H9 (cell line): ENCODE measurements at regions not wholly inside any gene's neighbourhood (a gene's known extent, or its start where the extent isn't known, plus 50 kb on each side); places are given as distances from the start of the nearest gene placed in this dataset.

Experiments used
- DNase-seq: peaks from one replicate; pipeline ENCODE4 v3.0.0-alpha.2; 2017
- H2AFZ ChIP-seq: one replicate; pipeline ENCODE4 v1.6.1; 2013; ENCODE audit warnings: mild to moderate bottlenecking, low read length, control low read depth, moderate library complexity
- H2AK5ac ChIP-seq: 2 replicates; pipeline ENCODE4 v1.6.1; 2013; ENCODE audit warnings: low read length, control low read depth, mixed read lengths; ENCODE audit not compliant: insufficient read length
- H2BK120ac ChIP-seq: one replicate; pipeline ENCODE4 v1.6.1; 2013; ENCODE audit warnings: low read depth, mild to moderate bottlenecking, low read length, control low read depth, inconsistent platforms; ENCODE audit not compliant: poor library complexity, severe bottlenecking
- H2BK12ac ChIP-seq: 2 replicates; pipeline ENCODE4 v1.6.1; 2013; ENCODE audit warnings: low read length, control low read depth, mixed read lengths, low read depth; ENCODE audit not compliant: insufficient read length
- H2BK15ac ChIP-seq: 2 replicates; pipeline ENCODE4 v1.6.1; 2013; ENCODE audit warnings: low read depth, low read length, control low read depth
- H2BK20ac ChIP-seq: one replicate; pipeline ENCODE4 v1.6.1; 2013; ENCODE audit warnings: low read depth, mild to moderate bottlenecking, low read length, control low read depth, inconsistent platforms; ENCODE audit not compliant: poor library complexity, severe bottlenecking
- H2BK5ac ChIP-seq: 2 replicates; pipeline ENCODE4 v1.6.1; 2013; ENCODE audit warnings: low read length, control low read depth, mixed read lengths; ENCODE audit not compliant: insufficient read length
- H3K14ac ChIP-seq: 2 replicates; pipeline ENCODE4 v1.6.1; 2013; ENCODE audit warnings: low read length, control low read depth; ENCODE audit not compliant: insufficient read depth
- H3K18ac ChIP-seq: 2 replicates; pipeline ENCODE4 v1.6.1; 2013; ENCODE audit warnings: low read depth, mild to moderate bottlenecking, mixed read lengths, low read length, control low read depth; ENCODE audit not compliant: insufficient read length
- H3K23ac ChIP-seq: 2 replicates; pipeline ENCODE4 v1.6.1; 2013; ENCODE audit warnings: low read length, control low read depth, mixed read lengths, low read depth; ENCODE audit not compliant: insufficient read length
- H3K23me2 ChIP-seq: 2 replicates; pipeline ENCODE4 v1.6.1; 2013; ENCODE audit warnings: low read depth, mild to moderate bottlenecking, mixed read lengths, low read length, control low read depth; ENCODE audit not compliant: insufficient read length, poor library complexity, severe bottlenecking
- H3K27ac ChIP-seq: 2 replicates; pipeline ENCODE4 v1.5.1; 2013; ENCODE audit warnings: low read length, control low read depth, mixed read lengths, low read depth; ENCODE audit not compliant: insufficient read length
- H3K27me3 ChIP-seq: 2 replicates; pipeline ENCODE4 v1.6.1; 2013; ENCODE audit warnings: low read length, control low read depth, inconsistent platforms; ENCODE audit not compliant: insufficient read depth
- H3K4ac ChIP-seq: 2 replicates; pipeline ENCODE4 v1.6.1; 2013; ENCODE audit warnings: low read depth, mild to moderate bottlenecking, control low read depth, inconsistent platforms, low read length, moderate library complexity
- H3K4me1 ChIP-seq: 2 replicates; pipeline ENCODE4 v1.6.1; 2013; ENCODE audit warnings: low read length, control low read depth, inconsistent platforms; ENCODE audit not compliant: insufficient read depth
- H3K4me2 ChIP-seq: 2 replicates; pipeline ENCODE4 v1.6.1; 2013; ENCODE audit warnings: low read length, control low read depth, mixed read lengths; ENCODE audit not compliant: insufficient read length, insufficient read depth
- H3K56ac ChIP-seq: 2 replicates; pipeline ENCODE4 v1.6.1; 2013; ENCODE audit warnings: low read depth, mild to moderate bottlenecking, mixed read lengths, low read length, control low read depth; ENCODE audit not compliant: insufficient read length
- H3K79me1 ChIP-seq: 2 replicates; pipeline ENCODE4 v1.6.1; 2013; ENCODE audit warnings: low read depth, mild to moderate bottlenecking, moderate library complexity, low read length, control low read depth, inconsistent platforms; ENCODE audit not compliant: insufficient read depth, poor library complexity, severe bottlenecking
- H3K79me2 ChIP-seq: 2 replicates; pipeline ENCODE4 v1.6.1; 2013; ENCODE audit warnings: low read length, control low read depth, inconsistent platforms; ENCODE audit not compliant: insufficient read depth
- H3K9ac ChIP-seq: 2 replicates; pipeline ENCODE4 v1.6.1; 2013; ENCODE audit warnings: low read length, control low read depth, mixed read lengths; ENCODE audit not compliant: insufficient read length; ENCODE audit errors: extremely low read depth
- H3K9me3 ChIP-seq: one replicate; pipeline ENCODE4 v1.6.1; 2013; ENCODE audit warnings: low read depth, low read length, inconsistent platforms; ENCODE audit not compliant: control insufficient read depth
- H3T11ph ChIP-seq: one replicate; pipeline ENCODE4 v1.6.1; 2013; ENCODE audit warnings: mild to moderate bottlenecking, low read length, control low read depth, inconsistent platforms
- H4K20me1 ChIP-seq: one replicate; pipeline ENCODE4 v1.6.1; 2013; ENCODE audit not compliant: control insufficient read depth, insufficient read length, insufficient read depth
- H4K5ac ChIP-seq: 2 replicates; pipeline ENCODE4 v1.6.1; 2013; ENCODE audit warnings: low read depth, mild to moderate bottlenecking, mixed read lengths, low read length, control low read depth; ENCODE audit not compliant: insufficient read length
- H4K8ac ChIP-seq: replicated peaks from 2 replicates; pipeline ENCODE4 v1.6.1; 2013; ENCODE audit warnings: low read length, control low read depth, mixed read lengths, low read depth; ENCODE audit not compliant: insufficient read length
- H4K91ac ChIP-seq: 2 replicates; pipeline ENCODE4 v1.6.1; 2013; ENCODE audit warnings: low read depth, mild to moderate bottlenecking, moderate library complexity, mixed read lengths, low read length, control low read depth; ENCODE audit not compliant: insufficient read length
- H3K27ac Mint-ChIP-seq, 3 experiments: 2 replicates in 2 of 3; 3 replicates in 1 of 3; pipeline ENCODE4 v1.8.0; 2020 to 2021; ENCODE audit warnings: mixed read lengths in 3 of 3, mild to moderate bottlenecking in 1 of 3, moderate library complexity in 1 of 3
- H3K27me3 Mint-ChIP-seq: 2 replicates; pipeline ENCODE4 v1.8.0; 2021; ENCODE audit warnings: low read depth, mild to moderate bottlenecking, moderate library complexity, mixed read lengths
- H3K36me3 Mint-ChIP-seq, 3 experiments: 2 replicates in 2 of 3; 3 replicates in 1 of 3; pipeline ENCODE4 v1.8.0; 2020 to 2021; ENCODE audit warnings: low read depth in 3 of 3, mixed read lengths in 3 of 3; ENCODE audit not compliant: insufficient read depth in 1 of 3
- H3K4me1 Mint-ChIP-seq, 2 experiments: 2 replicates each; pipeline ENCODE4 v1.8.0; 2020; ENCODE audit warnings: mixed read lengths in 2 of 2
- H3K4me3 Mint-ChIP-seq, 2 experiments: 2 replicates in 1 of 2; 3 replicates in 1 of 2; pipeline ENCODE4 v1.8.0; 2020 to 2021; ENCODE audit warnings: mild to moderate bottlenecking in 2 of 2, mixed read lengths in 2 of 2, moderate library complexity in 1 of 2
- H3K9me3 Mint-ChIP-seq, 2 experiments: 2 replicates in 1 of 2; 3 replicates in 1 of 2; pipeline ENCODE4 v1.8.0; 2020; ENCODE audit warnings: mild to moderate bottlenecking in 2 of 2, mixed read lengths in 2 of 2, moderate library complexity in 1 of 2
- WGBS: extraction: QIAGEN DNeasy Blood & Tissue Kit; methylation state at CpG from one replicate; pipeline ENCODE4 v1.1.7; 2013; ENCODE audit warnings: missing lambda C conversion rate, low lambda C conversion rate, mixed read lengths; ENCODE audit not compliant: insufficient read length; ENCODE audit errors: extremely low coverage; 5-methylcytosine and 5-hydroxymethylcytosine counted together
- TF ChIP-seq, protein P1 (sequence below): fragments of 200-600 bp; sonication (generic); conservative IDR thresholded peaks from 3 replicates; pipeline ENCODE4 v1.8.0; 2021; ENCODE audit warnings: antibody characterized with exemption, mild to moderate bottlenecking

- Histone ChIP-seq H2BK15ac (no peak overlapping the region), H3K18ac (no peak overlapping the region), H4K91ac (no peak overlapping the region), H3K56ac (no peak overlapping the region), H2AK5ac (no peak overlapping the region), H3K23ac (no peak overlapping the region), H3K9ac (no peak overlapping the region), H3K4me2 (no peak overlapping the region), H4K5ac (no peak overlapping the region), H4K20me1 (no peaks in the 10 kb centered on the region), H3T11ph (no peak overlapping the region), H3K4ac (no peak overlapping the region), H3K79me2 (no peaks in the 10 kb centered on the region), H4K8ac (no peak overlapping the region), H2BK120ac (no peak overlapping the region), H2BK12ac (no peak overlapping the region), H2BK20ac (no peak overlapping the region), H3K14ac (no peak overlapping the region), H3K4me1 (no peaks in the 10 kb centered on the region), H3K27ac (no peak overlapping the region), H3K23me2 (no peaks in the 10 kb centered on the region), H3K79me1 (no peaks in the 10 kb centered on the region), H3K27me3 (no peaks in the 10 kb centered on the region), H2AFZ (no peak overlapping the region), H3K9me3 (no peaks in the 10 kb centered on the region), H2BK5ac (no peak overlapping the region)
- no peak for DNase-seq
- TF ChIP-seq, protein P1, sequence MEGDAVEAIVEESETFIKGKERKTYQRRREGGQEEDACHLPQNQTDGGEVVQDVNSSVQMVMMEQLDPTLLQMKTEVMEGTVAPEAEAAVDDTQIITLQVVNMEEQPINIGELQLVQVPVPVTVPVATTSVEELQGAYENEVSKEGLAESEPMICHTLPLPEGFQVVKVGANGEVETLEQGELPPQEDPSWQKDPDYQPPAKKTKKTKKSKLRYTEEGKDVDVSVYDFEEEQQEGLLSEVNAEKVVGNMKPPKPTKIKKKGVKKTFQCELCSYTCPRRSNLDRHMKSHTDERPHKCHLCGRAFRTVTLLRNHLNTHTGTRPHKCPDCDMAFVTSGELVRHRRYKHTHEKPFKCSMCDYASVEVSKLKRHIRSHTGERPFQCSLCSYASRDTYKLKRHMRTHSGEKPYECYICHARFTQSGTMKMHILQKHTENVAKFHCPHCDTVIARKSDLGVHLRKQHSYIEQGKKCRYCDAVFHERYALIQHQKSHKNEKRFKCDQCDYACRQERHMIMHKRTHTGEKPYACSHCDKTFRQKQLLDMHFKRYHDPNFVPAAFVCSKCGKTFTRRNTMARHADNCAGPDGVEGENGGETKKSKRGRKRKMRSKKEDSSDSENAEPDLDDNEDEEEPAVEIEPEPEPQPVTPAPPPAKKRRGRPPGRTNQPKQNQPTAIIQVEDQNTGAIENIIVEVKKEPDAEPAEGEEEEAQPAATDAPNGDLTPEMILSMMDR = no peak
- WGBS = no CpG with 5 or more reads among the region's 2 CpGs
- no peaks in the 10 kb centered on the region; a peak in 1 of 7 replicates for H3K36me3 Mint-ChIP-seq
- H3K27ac Mint-ChIP-seq = peak overlapping the region in 1 of 3 experiments; percentile 89; a peak in 1 of 7 replicates
- H3K27me3 Mint-ChIP-seq = no peaks in the 10 kb centered on the region
- peaks cover 0 to 4% of the 10 kb centered on the region in 2 experiments; a peak in 2 of 5 replicates for H3K9me3 Mint-ChIP-seq
- no peak overlapping the region for H3K4me3 Mint-ChIP-seq
- no peaks in the 10 kb centered on the region for H3K4me1 Mint-ChIP-seq
These were observed 121.0 kb downstream of the PCDH20 start for GRCh38 chr13:61294467-61295191.
